GM23338 (cell line): ENCODE measurements at regions not wholly inside any gene's neighbourhood (a gene's known extent, or its start where the extent isn't known, plus 50 kb on each side); places are given as distances from the start of the nearest gene placed in this dataset.

Experiments used
- ATAC-seq: fragments of 200-7000 bp; cut with Tn5 transposase; 3 replicates; pipeline ENCODE4 v1.9.1; 2020
- DNase-seq: peaks from one replicate; pipeline ENCODE4 v3.0.0-alpha.2; 2015; ENCODE audit warnings: low spot score
- H2AFZ ChIP-seq: fragments of 200-600 bp; sonication (generic); 2 replicates; pipeline ENCODE4 v1.8.0; 2016; ENCODE audit warnings: antibody characterized with exemption, mild to moderate bottlenecking, moderate library complexity
- H3F3A ChIP-seq: fragments of 200-600 bp; sonication (generic); replicated peaks from 2 replicates; pipeline ENCODE4 v1.8.0; 2017; ENCODE audit warnings: antibody characterized with exemption, mixed run types, low read depth
- H3K27ac ChIP-seq: fragments of 200-600 bp; sonication (generic); 2 replicates; pipeline ENCODE4 v1.6.1; 2016; ENCODE audit warnings: low read depth
- H3K27me3 ChIP-seq: fragments of 200-600 bp; sonication (generic); 2 replicates; pipeline ENCODE4 v1.8.0; 2016; ENCODE audit warnings: mild to moderate bottlenecking, mixed run types, moderate library complexity; ENCODE audit not compliant: insufficient read depth
- H3K36me3 ChIP-seq: fragments of 200-600 bp; sonication (generic); 2 replicates; pipeline ENCODE4 v1.8.0; 2016; ENCODE audit warnings: mild to moderate bottlenecking; ENCODE audit not compliant: insufficient read depth
- H3K4me1 ChIP-seq: fragments of 200-600 bp; sonication (generic); 2 replicates; pipeline ENCODE4 v1.8.0; 2016; ENCODE audit warnings: mild to moderate bottlenecking, moderate library complexity; ENCODE audit not compliant: insufficient read depth
- H3K4me2 ChIP-seq: fragments of 200-600 bp; sonication (generic); 2 replicates; pipeline ENCODE4 v1.7.1; 2017; ENCODE audit warnings: mixed run types
- H3K4me3 ChIP-seq: fragments of 200-600 bp; sonication (generic); 2 replicates; pipeline ENCODE4 v1.6.1; 2016; ENCODE audit warnings: mixed run types
- H3K79me2 ChIP-seq: fragments of 200-600 bp; sonication (generic); replicated peaks from 2 replicates; pipeline ENCODE4 v1.8.0; 2017; ENCODE audit warnings: mild to moderate bottlenecking; ENCODE audit not compliant: insufficient read depth
- H3K9me2 ChIP-seq: fragments of 200-600 bp; sonication (generic); 2 replicates; pipeline ENCODE4 v1.8.0; 2017; ENCODE audit not compliant: insufficient read depth
- H4K20me1 ChIP-seq: fragments of 200-600 bp; sonication (generic); replicated peaks from 2 replicates; pipeline ENCODE4 v1.8.0; 2017; ENCODE audit warnings: mild to moderate bottlenecking; ENCODE audit not compliant: insufficient read depth
- H3K27ac Mint-ChIP-seq: 2 replicates; pipeline ENCODE4 v1.8.0; 2020; ENCODE audit warnings: inconsistent platforms, mild to moderate bottlenecking, moderate library complexity, mixed read lengths
- H3K27me3 Mint-ChIP-seq: 3 replicates; pipeline ENCODE4 v1.8.0; 2022; ENCODE audit warnings: low read depth, mild to moderate bottlenecking, moderate library complexity, mixed read lengths, inconsistent platforms; ENCODE audit not compliant: insufficient read depth, poor library complexity
- H3K36me3 Mint-ChIP-seq: 3 replicates; pipeline ENCODE4 v1.8.0; 2021; ENCODE audit warnings: low read depth, mild to moderate bottlenecking, inconsistent platforms, moderate library complexity, mixed read lengths
- H3K4me1 Mint-ChIP-seq: 3 replicates; pipeline ENCODE4 v1.8.0; 2020; ENCODE audit warnings: mild to moderate bottlenecking, inconsistent platforms, mixed read lengths
- H3K4me3 Mint-ChIP-seq: 3 replicates; pipeline ENCODE4 v1.8.0; 2021; ENCODE audit warnings: moderate library complexity, mild to moderate bottlenecking, inconsistent platforms, mixed read lengths
- H3K9me3 Mint-ChIP-seq: 3 replicates; pipeline ENCODE4 v1.8.0; 2020; ENCODE audit warnings: moderate library complexity, mild to moderate bottlenecking, inconsistent platforms, mixed read lengths
- CREB1 ChIP-seq: fragments of 250-450 bp; sonication (Bioruptor Pico); IDR thresholded peaks from 2 replicates; pipeline ENCODE4 v1.5.0; 2020; ENCODE audit warnings: low read depth, mild to moderate bottlenecking, moderate library complexity
- EZH2 ChIP-seq: fragments of 200-600 bp; sonication (generic); IDR thresholded peaks from one replicate; pipeline ENCODE4 v1.8.0; 2017; ENCODE audit warnings: antibody characterized with exemption, mild to moderate bottlenecking, low read depth; ENCODE audit not compliant: unreplicated experiment
- EZH2phosphoT487 ChIP-seq: fragments of 200-600 bp; sonication (generic); IDR thresholded peaks from one replicate; pipeline ENCODE4 v1.8.1; 2018; ENCODE audit warnings: antibody characterized with exemption; ENCODE audit not compliant: unreplicated experiment
- JUNB ChIP-seq: IDR thresholded peaks from one replicate; pipeline ENCODE4 v1.6.1; 2016; ENCODE audit warnings: antibody characterized with exemption; ENCODE audit not compliant: unreplicated experiment
- NANOG ChIP-seq: IDR thresholded peaks from 2 replicates; pipeline ENCODE4 v1.6.1; 2016; ENCODE audit warnings: antibody characterized with exemption, borderline replicate concordance
- POLR2AphosphoS5 ChIP-seq: IDR thresholded peaks from 2 replicates; pipeline ENCODE4 v1.6.1; 2016; ENCODE audit warnings: antibody characterized with exemption, low read depth
- STAT1 ChIP-seq: IDR thresholded peaks from one replicate; pipeline ENCODE4 v1.6.1; 2016; ENCODE audit warnings: antibody characterized with exemption; ENCODE audit not compliant: unreplicated experiment
- ZNF114 ChIP-seq: fragments of 250-450 bp; sonication (Bioruptor Pico); IDR thresholded peaks from 2 replicates; pipeline ENCODE4 v1.5.0; 2020; ENCODE audit warnings: mild to moderate bottlenecking, moderate library complexity
- ZNF331 ChIP-seq: fragments of 250-450 bp; sonication (Bioruptor Pico); IDR thresholded peaks from 2 replicates; pipeline ENCODE4 v1.5.0; 2020; ENCODE audit warnings: low read depth, mild to moderate bottlenecking, moderate library complexity
- ZNF462 ChIP-seq: fragments of 250-450 bp; sonication (Bioruptor Pico); IDR thresholded peaks from 2 replicates; pipeline ENCODE4 v1.5.0; 2020; ENCODE audit warnings: mild to moderate bottlenecking, moderate library complexity

- TF ChIP-seq CREB1 (no peak), NANOG (no peak), EZH2phosphoT487 (no peak), ZNF462 (CRISPR knock-in tag) (no peak)
Measured at GRCh38 chr11:106208760-106209159, 131.3 kb downstream of the AASDHPPT start (continued).

- Mint-ChIP-seq H3K4me1 (no peaks in the 10 kb centered on the region), H3K9me3 (no peaks in the 10 kb centered on the region), H3K4me3 (no peak overlapping the region), H3K27ac (no peak overlapping the region), H3K36me3 (no peaks in the 10 kb centered on the region), H3K27me3 (no peaks in the 10 kb centered on the region)
- Histone ChIP-seq H3K79me2 (no peaks in the 10 kb centered on the region), H3K9me2 (no peaks in the 10 kb centered on the region), H3F3A (no peaks in the 10 kb centered on the region), H3K4me1 (no peaks in the 10 kb centered on the region), H3K4me2 (no peak overlapping the region), H4K20me1 (no peaks in the 10 kb centered on the region), H3K4me3 (no peak overlapping the region), H3K27me3 (no peaks in the 10 kb centered on the region), H2AFZ (no peak overlapping the region), H3K36me3 (no peaks in the 10 kb centered on the region), H3K27ac (no peak overlapping the region)
- no peak for DNase-seq
- no peak for ATAC-seq
- no peak for TF ChIP-seq ZNF331 (CRISPR knock-in tag)
- TF ChIP-seq EZH2 = no peak
- TF ChIP-seq ZNF462 (CRISPR knock-in tag) = no peak
- TF ChIP-seq CREB1 = no peak
- no peak for TF ChIP-seq ZNF114 (CRISPR knock-in tag)
- TF ChIP-seq JUNB = no peak
- no peak for TF ChIP-seq NANOG
- no peak for TF ChIP-seq POLR2AphosphoS5
- TF ChIP-seq STAT1 = no peak
Measured at GRCh38 chr11:106212081-106212480, 134.6 kb downstream of the AASDHPPT start.
